DND-41 (cell line): ENCODE measurements at regions not wholly inside any gene's neighbourhood (a gene's known extent, or its start where the extent isn't known, plus 50 kb on each side); places are given as distances from the start of the nearest gene placed in this dataset.

Source experiments
- CTCF ChIP-seq: IDR thresholded peaks from 2 replicates; pipeline ENCODE4 v1.5.1; 2012; ENCODE audit warnings: borderline replicate concordance, low read length, moderate library complexity, mild to moderate bottlenecking; ENCODE audit not compliant: poor library complexity, severe bottlenecking; ENCODE audit errors: extremely low read depth
- EZH2 ChIP-seq: IDR thresholded peaks from 3 replicates; pipeline ENCODE4 v1.6.1; 2012; ENCODE audit warnings: borderline replicate concordance, low read depth, mild to moderate bottlenecking, moderate library complexity, low read length, inconsistent platforms; ENCODE audit not compliant: severe bottlenecking

DNA sequence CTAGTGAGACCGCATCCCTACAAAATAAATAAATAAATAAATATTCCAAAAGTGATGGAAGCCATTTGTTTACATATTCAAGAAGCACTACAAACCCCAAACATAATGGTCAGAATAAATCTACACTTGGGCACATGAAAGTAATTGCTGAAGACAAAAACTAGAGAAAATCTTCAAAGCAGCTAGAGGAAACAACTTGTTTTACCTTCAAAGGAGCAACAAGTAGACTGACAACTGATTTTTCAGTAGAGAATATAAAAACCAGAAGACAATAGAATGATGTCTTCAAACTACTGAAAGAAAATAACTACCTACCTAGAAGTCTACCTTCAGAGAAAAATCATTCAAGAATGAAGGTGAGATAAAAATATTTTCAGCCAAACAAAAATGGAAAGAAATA, 89.4 kb downstream of the TPRA1 start:
- TF ChIP-seq CTCF (no peak), EZH2 (no peak)
